Amniotic stem cell (primary cell): ENCODE measurements at regions not wholly inside any gene's neighbourhood (a gene's known extent, or its start where the extent isn't known, plus 50 kb on each side); places are given as distances from the start of the nearest gene placed in this dataset.
"Not testable (repeated sequence)": the region's sequence is repeated elsewhere in the genome, so short reads cannot be mapped to it uniquely, and the experiment has no call there.

ENCODE experiments used
- DNase-seq: peaks from one replicate; lab custom pipeline; 2025; lab: John Stamatoyannopoulos, UW

- no peak for DNase-seq
Measured at GRCh38 chr14:22152161-22152870, 436.7 kb downstream of the DAD1 start.

DNA sequence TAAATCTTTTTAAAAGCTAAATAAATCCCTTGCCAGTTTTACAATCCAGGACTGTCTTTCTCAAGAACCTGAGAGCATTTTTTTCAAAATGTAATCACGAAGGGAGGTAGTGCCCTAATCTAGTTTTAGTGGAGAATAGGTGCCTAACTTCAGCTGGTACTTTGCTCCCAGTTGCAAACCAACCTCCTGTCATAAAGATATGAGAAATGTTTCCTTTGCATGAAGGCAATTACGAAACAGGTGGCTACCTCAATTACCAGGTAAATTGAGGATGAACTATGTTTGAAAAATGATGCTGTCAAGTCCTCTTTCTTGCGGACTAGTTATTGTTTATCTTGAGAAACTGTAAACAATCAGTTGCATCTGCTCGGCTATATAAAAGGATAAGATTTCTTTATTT, 437.9 kb downstream of the DAD1 start:
- DNase-seq: no peak

DNA sequence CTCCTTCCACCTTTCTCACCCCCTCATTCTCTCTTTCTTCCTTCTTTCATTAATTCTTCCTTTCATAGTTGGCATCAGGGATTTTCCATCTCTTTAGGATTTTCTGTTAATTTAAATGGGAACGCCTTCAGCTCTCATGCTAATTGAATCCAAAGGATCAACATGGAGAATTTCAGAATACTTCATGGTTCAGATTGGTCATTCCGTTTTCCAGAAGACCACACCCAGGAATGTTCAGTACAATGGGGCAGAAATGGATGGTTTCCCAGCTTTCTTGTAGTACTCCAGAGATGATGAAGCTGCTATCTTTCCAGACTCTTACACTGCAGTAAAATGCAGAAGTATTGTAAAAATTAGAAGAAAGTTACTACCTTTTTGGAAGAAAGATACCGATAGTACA, 440.0 kb downstream of the DAD1 start:
- DNase-seq: no peak

GRCh38 chr14:22147716-22148115, 441.3 kb downstream of the DAD1 start:
- no peak for DNase-seq

DNA sequence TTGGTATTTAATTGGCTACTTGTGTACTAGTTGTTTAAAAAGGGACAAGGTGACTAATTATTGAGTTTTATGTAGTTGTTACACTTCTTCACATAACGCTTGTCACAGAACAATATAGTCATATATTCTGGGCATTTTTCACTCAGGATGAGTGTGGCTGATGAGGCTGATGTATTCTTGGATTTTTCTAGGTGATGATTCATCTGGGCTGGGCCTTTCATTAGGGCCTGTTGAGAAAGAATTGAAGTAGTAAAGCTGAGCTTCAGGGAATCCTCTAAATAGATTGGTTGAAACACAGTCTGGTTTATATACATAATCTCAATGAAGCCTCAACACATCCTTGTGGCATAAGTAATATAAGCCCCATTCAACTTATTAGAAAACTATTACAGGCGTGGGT, 445.7 kb downstream of the DAD1 start:
- no peak for DNase-seq

DNA sequence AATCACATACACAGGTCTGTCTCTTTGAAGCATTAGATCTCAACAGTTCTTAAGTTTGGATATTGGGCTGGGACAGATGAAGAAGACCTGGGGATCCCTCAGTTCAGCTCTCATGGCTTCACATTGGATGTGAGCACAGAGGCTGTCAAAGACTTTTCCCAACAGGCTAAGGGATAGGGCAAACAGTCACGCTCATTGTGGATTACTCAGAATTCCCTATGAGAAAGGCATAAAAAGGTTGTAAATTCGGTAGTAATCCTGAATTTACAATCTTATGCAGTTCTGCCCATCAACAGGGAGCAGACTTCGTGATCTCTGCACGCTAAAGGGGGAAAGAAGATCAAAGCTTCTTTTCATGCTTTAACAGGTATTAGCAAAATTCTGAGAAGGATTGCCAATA, 448.4 kb downstream of the DAD1 start:
- DNase-seq: no peak

- no peak for DNase-seq
Measured at GRCh38 chr14:22131749-22132476, 457.1 kb downstream of the DAD1 start.

DNA sequence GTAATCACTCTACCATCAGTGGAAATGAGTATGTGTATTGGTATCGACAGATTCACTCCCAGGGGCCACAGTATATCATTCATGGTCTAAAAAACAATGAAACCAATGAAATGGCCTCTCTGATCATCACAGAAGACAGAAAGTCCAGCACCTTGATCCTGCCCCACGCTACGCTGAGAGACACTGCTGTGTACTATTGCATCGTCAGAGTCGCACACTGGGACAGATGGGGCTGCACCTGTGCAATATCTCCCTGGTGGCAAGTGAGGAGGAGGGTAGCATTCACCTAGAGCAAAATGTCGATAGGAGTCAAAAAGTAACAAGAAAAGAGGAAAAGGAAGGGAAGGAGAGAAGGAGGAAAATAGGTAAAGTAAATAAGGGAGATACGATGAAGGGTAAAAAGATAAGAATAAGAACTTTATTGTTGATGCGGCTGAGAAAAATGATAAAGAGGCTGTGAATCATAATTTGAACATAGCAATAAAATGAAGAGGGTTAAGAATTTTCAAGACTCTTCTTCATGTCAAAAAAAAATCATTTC, 450.5 kb upstream of the OR4E1 start:
- DNase-seq: no peak

GRCh38 chr14:22122829-22123560, 449.4 kb upstream of the OR4E1 start:
- no peak for DNase-seq

- no peak for DNase-seq
Measured at GRCh38 chr14:22122227-22122818, 448.7 kb upstream of the OR4E1 start.

DNA sequence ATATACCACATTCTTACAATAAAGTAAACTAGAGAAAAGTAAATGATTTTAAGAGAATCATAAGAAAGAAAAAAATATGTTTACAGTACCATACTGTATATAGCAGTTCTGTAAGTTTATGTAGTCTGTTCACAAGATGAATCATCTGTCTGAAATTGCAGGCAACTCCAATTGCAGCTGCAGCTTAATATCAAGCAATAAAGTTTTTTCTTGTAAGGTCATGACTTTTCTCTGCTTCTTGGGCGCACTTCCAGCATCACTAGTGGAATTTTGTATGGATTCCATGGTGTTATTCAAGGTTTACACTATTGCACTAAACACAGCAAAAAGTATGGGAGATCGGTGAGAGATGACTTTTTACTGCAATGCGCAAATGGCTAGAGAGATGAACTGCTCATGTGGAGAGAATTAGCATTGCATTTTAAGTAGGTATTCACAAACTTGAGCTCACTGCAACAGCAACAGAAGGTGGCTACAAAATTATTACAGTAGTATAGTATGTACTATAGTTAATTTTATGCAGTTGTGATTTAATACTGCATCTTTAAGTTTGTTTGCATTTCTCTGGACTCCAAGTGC, 445.4 kb upstream of the OR4E1 start:
- DNase-seq: no peak

- no peak for DNase-seq
Measured at GRCh38 chr14:22113401-22113800, 439.8 kb upstream of the OR4E1 start.

DNA sequence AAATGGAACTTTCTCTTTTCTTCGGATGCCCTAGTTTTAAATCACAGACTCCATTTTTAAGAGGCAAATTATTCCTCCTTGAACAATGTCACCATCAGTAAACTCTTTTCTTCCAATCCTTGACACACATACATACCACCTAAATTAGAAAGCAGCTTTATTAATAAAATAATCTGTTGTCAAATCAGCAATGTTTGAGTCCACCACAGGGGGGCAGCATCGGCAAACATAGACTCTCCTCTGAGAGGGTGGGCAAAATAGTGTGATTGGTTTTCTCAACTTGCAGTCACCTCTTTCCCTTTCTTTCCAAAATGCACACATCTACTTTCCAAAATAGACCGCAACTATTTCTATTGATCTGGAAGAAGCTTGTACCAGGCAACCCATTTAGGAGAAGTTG, 438.4 kb upstream of the OR4E1 start:
- no peak for DNase-seq

DNA sequence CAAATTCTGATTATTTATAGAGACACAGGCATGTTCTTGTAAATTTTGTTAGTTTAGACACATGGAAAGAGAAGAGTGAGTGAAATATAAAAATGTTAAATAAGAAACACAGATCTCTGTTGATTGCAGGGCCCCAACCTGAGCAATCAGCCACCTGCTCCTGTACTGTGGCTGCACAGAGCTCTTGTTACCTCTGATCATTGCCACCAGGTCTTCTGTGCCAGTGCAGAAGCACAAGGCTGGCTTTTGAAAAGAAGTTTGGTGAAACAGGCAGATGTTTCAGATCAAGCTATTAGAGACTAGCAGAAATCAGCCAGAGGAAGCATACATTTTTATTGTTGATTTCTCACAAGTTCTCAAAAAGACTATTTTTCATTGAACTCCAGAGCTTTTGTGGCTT, 434.1 kb upstream of the OR4E1 start:
- DNase-seq: no peak

GRCh38 chr14:22106700-22107697, 433.4 kb upstream of the OR4E1 start:
- DNase-seq: no peak

DNA sequence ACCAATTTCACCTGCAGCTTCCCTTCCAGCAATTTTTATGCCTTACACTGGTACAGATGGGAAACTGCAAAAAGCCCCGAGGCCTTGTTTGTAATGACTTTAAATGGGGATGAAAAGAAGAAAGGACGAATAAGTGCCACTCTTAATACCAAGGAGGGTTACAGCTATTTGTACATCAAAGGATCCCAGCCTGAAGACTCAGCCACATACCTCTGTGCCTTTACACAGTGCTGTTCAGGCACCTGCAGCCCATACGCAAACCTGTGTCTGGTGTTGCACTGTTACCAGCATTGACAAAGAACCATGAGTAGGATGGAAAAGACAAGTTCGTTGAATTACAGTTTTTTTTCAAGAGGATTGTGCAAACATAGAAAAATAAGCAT, 432.0 kb upstream of the OR4E1 start:
- no peak for DNase-seq

DNA sequence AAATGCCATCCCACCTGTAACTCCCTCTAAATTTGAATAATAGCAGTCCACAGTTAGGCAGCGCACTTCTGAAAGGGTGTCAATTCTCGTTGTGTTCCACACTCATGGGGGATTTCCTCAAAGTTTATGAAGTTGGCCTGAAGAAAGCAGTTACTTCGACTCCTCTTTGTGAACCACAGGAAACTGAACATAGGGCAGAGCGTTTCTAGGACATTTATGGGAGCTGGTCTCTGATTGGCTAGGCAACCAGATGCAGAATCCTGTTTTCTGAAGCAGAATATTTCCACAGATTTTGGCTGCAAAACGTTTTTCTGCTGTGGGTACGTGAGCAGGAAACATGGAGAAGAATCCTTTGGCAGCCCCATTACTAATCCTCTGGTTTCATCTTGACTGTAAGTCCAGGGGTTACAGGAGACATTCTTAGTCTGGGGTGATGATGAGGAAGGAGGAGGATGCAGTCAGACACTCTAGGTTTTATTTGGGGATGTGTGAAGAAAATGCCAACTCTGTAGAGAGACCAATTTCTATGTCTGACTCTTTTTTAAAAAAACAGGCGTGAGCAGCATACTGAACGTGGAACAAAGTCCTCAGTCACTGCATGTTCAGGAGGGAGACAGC, 431.5 kb upstream of the OR4E1 start:
- no peak for DNase-seq

DNA sequence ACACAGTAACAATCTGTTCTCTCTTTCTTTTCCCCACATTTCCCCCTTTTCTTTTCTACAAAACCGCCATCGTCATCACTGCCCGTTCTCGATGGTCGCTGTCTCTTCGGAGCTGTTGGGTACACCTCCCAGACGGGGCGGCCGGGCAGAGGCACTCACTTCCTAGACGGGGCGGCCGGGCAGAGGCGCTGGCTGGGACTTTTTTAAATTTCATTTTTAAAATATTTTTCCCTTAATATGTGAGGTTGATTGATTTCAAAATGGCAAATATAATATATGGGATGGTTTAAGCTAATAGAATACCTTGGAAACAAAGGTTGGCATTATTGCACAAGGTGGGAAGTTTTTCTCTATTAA, 427.1 kb upstream of the OR4E1 start:
- DNase-seq: not testable (repeated sequence)

- DNase-seq: no peak
Measured at GRCh38 chr14:22099942-22100763, 426.5 kb upstream of the OR4E1 start.

GRCh38 chr14:22098435-22098834, 424.8 kb upstream of the OR4E1 start:
- no peak for DNase-seq
